ENCODE measurements at regions not wholly inside any gene's neighbourhood (a gene's known extent, or its start where the extent isn't known, plus 50 kb on each side); places are given as distances from the start of the nearest gene placed in this dataset.

DNA sequence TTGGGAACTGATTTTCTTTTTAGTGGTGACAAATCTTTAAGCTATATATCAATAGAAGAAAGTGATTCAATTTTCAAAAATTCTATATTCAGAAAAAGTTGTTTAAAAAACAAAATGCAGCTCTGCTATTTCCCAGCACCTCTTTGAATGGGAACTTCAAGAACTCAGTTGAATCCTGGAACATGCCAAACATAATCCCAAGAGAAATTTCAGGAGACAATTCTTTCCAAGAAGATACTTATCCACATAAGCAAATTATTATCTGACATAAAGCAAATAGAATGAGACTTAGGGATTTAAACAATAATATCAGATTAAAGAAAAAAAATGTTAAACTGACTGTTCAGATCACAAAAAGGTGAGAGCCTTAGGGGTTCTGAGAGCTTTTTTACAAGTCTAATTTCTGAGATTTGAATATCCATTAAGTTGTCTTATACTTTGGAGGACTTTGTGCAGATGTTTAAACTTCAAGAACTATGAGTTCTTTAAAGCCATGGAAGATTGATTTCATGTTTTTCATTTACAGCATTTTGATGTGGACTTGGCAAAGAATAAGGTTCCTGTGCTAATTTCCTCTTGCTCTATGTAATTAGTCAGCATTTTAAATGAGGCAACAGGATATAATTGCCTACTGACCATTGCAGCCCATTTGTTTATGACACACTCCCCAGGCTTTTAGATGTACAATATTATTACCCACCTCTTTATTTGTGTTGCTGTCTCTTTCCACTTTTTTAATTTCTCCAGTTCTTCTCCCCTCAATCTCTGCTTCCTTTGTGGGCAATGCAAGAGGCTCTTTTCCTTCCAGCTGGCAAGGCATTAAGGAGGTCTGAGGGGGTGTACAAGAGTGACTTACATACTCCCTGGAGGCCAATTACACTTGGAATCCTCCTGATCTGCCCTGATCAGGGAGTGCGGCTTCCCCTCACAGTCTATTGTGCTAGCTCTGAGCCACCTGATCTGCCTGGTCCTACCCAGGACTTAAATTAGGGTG, 419.1 kb downstream of the NR2F1-AS1 start:
- no peak for DNase-seq (ENCODE audit: low spot score)

DNA sequence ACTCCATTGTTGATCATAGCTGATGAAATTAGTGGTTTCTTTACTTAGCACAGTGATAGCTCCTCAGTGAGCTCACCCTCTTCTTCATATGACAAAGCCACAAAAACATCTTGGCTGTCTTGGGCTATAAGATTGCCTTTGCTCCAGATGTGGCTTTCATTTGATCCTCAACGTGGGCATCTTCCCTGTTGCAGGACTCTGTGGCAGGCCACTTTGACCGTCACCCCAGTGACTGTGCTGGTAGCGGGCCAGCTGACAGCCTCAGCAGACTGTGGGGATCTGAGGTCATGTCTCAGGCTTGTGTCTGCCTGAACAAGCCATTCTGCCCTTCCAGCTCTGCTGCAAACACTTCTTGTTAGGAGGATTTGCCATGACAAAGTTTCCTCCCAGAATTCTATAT, 422.2 kb downstream of the NR2F1-AS1 start:
- no peak for DNase-seq (ENCODE audit: low spot score)

DNA sequence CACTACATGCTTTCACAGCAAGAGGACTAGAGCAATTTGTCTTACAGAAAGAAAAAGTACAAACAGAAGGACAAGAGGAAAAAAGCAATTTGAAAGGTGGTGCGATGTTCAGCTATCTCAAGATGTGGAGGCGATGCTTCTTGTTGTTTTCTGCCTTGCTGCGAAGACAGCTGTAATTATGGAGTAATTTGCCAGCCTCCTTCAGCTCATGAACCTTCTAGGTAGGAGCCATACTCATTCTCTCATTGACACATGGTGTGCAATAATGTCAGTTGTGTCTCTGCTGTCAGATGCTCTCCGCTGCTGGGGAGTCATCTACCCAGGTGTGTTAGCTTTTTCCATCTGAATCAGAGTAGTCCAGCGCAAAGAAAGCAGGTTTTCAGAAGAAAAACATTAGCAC, 424.5 kb downstream of the NR2F1-AS1 start:
- DNase-seq (ENCODE audit: low spot score) = no peak

DNA sequence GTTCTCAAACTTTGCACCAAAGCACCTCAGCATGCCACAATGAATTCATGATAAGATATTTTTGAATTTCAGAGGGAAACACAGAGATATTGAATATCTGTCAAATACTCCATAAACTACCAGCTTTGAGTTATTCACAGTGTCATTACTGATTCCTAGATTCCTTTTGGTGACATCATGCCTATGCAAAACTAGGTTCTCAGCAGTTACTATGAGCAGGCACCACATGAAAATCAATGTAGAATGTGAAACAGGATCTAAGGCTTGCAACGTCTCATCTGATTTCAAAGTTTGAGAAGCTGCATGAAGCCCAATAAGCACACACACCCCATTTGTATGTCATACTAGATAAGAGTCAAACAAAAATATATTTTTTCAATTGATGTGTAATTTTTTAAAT, 426.5 kb downstream of the NR2F1-AS1 start:
- DNase-seq (ENCODE audit: low spot score) = no peak

DNA sequence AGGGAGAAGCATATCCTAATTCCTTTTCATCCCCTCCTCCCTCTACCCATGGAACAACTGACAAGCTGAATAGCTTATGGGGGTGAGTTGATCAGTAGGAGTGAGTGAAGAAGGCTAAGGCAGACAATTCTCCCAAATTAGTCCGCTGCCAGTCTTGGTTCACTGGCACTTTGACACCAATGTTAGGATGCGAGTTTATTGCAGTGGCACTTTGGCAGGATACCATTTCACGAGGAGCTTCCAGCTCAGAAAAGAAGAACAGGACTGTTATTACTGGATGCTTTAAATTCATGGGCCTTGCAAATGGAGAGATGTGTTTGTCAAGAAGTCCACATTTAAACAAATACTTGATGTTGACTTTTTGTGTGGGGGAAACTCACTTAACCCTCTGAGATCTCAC, 427.6 kb downstream of the NR2F1-AS1 start:
- no peak for DNase-seq (ENCODE audit: low spot score)

DNA sequence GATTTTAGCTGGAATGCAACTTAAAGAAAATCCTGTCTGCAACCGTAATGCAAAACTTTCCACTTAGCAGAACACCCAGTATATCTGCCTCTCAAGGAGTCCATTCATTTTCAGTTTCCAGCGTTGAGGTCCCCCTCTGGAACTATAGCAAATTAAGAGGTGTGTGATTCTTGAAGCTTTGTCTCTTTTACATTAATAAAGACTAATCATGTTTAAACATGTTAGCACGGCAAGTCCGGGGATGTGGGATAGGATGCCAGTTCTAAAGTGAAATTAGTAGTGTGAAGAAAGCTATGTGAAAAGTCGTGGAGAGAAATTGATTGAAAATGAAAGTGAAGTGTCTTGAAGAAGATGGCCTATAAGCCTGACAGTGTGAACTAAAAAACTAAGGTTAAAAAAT, 429.1 kb downstream of the NR2F1-AS1 start:
- no peak for DNase-seq (ENCODE audit: low spot score)

DNA sequence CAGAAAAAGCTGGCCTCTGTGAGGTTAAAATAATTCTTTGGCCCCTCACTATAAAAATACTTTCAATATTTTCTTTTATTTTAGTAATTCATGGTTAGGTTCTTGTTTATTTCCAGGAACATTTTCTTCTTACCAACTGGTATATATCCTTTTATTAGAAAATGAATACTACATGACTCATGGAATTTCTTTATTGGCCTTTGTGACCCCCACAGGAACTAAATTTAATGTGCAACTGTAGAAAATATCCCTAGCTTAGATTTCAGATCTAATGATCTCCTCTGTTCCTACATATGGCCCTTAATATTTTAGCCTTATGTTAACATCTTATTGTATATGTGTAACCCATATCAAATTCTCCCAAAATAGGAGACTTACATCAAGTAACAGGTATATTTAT, 429.9 kb downstream of the NR2F1-AS1 start:
- DNase-seq (ENCODE audit: low spot score) = no peak

DNA sequence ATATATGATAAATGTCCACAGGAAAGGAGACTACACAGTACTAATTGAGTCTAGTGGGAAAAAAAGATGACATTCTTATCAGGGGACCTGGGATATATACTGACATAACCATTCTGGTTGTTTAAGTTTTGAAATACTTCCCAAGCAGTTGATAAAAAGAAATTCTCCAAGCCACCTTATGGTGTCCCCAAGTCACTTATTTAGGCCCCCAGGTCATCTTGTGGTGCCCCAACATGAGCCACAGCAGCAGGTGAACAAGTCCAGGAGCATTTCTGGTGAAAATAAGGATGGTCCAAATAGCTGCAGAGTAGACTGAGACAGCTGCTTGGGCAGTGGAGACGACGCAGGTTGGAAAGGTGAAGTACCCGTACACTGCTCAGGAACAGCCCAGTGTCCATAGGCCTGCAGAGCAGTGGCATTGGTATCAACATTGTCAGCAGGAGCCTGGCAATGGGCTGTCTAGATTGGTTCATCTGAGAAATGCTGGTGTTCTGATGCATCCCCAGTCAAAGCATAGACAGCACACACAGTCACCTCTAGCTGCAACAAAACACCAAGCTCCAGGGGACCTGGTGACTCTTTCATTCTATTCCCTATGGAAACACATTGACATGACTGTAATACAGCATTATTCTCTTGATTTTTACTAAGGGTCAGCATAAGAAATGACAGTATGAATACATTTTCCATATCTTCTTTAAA, 430.6 kb downstream of the NR2F1-AS1 start:
- DNase-seq (ENCODE audit: low spot score) = no peak

DNA sequence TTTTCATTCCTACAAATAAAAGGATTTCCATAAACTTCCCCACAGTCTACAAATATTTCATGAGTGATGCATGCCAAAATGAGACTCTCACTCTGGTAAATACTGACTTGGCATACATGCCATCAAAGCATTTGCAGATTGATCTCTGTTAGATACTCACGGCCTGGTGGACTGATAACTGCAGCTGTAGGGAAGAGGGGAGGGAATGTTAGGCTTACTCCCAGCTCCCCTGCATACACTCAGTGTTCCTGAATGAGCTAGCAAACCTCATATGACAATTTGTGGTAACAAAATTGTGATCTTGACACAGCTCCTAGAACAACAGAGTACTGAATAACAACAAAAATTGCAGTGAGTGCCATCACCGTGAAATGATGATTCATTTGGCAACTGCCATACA, 435.3 kb downstream of the NR2F1-AS1 start:
- no peak for DNase-seq (ENCODE audit: low spot score)

DNA sequence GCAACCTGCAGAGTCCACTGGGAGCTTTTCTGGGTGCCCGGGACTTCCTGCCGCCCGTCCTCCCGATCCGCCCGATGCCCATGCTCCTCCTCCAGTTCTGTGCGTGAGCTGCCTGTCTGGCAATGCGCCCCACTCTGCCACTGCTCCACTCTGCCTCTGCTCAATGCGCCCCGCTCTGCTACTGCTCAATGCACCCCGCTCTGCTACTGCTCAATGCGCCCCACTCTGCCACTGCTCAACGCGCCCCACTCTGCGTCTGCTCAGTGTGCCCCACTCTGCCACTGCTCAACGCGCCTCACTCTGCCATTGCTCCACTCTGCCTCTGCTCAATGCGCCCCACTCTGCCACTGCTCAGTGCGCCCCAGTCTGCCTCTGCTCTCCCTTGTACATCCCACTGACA, 436.0 kb downstream of the NR2F1-AS1 start:
- DNase-seq (ENCODE audit: low spot score) = no peak

DNA sequence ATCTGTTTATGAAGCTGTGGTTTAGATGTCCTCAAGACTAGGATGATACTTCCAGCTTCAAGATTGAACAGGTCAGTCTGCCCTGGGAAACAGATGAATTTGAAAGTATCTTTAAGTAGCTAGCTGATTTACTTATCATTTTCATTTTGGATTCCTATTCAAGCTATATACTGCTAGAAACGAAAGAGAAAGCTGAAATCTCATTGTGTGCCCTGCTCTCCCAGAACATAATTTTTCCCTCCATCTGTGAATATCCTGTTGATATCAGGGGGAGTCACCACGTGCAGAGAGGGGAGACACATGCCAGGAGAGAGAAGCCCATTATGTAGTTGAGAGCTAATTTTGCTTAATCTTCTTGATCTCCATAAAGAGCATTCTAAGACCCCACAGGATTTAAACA, 439.1 kb downstream of the NR2F1-AS1 start:
- no peak for DNase-seq (ENCODE audit: low spot score)

DNA sequence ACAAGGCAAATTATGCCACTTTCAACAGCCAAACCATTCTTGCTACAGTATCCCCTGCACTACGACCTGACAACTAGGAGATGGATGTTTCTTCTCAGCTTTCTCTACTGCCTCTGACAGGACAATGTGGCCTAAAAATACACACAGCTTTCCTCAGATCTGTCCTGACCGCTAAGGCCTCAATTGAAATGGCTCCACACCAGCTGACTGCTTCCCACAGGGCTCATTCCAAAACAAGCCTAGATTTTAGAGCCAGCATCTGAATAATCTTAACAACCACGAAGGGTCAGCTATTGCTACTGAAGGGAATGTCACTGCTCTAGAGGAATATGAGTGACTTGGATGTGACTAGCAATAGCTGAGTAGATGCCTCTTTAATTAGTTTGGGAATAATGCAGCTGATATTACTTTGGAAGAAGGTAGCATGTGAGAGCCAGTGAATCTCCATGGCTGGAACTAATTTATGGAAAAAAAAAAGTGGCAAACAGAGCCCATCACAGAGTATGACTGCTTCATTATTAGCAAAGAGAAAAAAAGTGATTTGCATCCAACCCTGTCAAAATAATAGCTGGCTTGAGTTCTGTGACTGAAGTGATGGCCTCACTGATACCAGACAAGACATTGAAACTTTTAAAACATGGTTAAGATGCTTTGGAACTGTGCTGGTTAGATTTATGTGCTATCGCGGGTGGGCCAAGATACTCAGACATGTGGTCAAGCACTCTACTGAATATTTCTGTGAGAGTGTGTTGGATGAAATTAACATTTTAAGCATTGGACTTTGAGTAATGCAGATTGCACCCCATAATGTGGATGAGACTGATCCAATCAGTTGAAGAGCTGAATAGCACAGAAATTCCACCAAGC, 450.2 kb downstream of the NR2F1-AS1 start:
- DNase-seq (ENCODE audit: low spot score) = no peak

DNA sequence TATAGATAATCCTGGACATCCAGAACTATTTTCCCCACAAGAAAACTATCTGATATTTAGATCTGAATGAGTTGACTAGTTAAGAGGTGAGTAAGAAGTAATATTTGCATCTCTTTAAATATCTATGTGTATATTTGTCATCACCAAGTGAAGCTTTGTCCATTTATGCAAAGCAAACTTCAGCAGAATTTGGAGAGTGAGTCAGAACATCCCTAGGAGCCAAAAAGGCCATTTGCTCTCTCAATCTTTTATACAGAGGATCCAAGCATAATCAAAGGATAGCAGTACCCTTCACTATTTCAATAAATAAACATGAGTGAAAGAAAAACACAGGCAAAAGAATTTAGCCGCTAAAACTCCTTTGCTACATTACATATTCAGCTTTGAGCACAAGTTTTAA, 454.4 kb downstream of the NR2F1-AS1 start:
- DNase-seq (ENCODE audit: low spot score) = no peak

DNA sequence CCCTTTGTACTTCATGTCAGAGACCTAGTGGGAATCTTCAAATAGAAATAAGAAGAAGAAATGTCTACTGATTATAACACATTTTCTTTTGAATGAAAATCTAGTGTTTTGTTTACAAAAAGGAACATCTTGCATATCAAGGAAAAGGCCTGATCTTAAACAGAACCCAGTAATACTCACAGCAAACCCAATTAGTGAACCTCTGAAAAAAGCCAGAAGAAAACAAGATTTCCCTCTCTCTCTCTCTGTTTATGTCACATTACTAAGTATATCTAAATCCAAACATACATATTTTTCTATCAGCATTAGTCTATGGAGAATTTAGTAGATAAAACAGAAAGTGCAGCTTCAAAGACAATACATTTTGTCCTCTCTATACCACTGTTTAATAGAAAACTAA, 457.9 kb downstream of the NR2F1-AS1 start:
- DNase-seq (ENCODE audit: low spot score) = no peak

DNA sequence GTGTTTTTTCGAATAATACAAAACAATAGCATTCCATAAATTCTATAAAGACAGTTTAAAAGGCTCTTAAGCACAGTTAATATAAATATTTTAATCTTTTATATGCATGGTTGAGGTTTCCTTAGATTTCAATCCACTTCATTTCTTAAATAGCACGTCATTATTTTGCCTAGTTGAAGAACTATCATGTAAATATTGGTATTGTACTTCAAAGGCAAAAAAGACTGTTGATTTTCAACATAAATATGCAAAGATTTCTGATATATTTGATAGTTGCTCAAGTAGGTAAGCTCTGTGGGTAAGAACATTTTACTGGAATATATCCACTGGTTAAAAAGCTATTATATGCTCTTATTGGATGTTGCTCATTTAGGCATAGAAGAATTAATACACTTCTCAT, 458.6 kb downstream of the NR2F1-AS1 start:
- no peak for DNase-seq (ENCODE audit: low spot score)

DNA sequence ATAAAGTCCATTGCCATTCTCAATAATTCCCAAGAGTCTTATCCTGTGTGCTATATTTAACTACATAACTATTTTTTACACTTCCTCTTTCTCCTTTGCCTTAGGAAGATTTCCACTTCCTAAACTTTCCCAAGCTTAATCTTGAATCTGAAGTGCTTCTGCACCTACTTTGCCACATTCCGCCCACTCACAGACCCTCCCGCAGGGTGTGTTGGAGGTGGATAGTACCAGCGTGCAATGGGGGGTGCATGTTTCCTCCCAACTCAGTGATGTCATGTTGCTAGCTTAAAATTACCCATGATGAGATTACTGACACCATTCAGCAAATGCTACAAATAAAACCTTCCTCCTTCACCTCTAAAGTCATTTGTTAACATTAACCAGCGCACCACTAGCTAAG, 460.2 kb downstream of the NR2F1-AS1 start:
- DNase-seq (ENCODE audit: low spot score) = no peak

DNA sequence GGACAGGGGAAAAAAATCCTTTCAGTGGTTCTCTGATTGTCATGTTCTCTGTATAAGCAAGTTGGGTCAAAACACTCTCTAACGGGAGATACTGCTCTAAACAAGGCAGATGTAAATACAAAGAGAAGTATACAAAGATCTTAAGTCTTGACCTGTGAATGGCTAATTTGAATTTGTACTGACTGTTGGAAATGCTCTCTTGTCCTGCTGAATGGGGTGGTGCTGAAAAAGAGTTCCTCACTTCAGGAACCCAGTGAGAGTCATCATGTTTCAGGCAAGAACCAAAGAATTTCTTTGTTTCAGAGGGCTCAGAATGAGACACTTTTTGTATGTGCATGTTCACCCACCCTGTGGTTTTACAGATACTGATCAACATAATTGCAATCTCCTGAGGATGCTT, 461.0 kb downstream of the NR2F1-AS1 start:
- no peak for DNase-seq (ENCODE audit: low spot score)

DNA sequence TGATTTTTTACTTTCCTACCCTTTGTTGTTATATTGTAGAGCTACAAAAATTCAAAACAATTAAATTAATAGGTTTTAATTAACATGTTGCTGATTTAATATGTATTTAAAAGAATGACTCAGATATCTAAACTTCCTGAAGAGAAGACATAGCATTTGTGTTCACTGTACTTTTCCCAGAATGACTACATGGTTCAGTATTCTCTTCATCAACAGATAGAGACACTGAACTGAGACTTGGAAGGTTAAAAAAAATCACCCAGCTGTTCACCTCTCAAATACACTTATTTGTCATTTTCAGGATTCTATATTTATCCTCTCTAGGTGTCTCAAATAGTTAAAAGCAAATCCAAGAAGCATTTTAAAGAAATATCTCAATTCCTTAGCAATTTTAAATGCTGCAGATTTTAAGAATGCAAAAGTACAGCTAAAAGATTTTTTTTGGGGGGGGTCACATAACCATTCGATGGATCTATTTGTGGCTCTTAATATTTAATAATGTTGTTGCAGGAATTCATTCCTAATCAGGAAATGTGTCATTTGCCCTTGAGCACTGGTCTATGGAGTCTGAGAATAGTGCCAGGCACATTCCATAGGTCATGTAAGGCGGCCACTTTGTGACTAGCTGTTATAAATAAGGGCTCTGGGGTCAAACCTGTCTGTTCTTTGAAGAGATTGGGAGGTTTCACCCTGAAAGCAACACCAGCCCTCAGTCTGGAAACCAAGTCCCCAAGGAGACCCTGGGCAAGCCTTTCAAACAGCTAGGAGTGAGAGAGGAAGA, 463.1 kb downstream of the NR2F1-AS1 start:
- no peak for DNase-seq (ENCODE audit: low spot score)

DNA sequence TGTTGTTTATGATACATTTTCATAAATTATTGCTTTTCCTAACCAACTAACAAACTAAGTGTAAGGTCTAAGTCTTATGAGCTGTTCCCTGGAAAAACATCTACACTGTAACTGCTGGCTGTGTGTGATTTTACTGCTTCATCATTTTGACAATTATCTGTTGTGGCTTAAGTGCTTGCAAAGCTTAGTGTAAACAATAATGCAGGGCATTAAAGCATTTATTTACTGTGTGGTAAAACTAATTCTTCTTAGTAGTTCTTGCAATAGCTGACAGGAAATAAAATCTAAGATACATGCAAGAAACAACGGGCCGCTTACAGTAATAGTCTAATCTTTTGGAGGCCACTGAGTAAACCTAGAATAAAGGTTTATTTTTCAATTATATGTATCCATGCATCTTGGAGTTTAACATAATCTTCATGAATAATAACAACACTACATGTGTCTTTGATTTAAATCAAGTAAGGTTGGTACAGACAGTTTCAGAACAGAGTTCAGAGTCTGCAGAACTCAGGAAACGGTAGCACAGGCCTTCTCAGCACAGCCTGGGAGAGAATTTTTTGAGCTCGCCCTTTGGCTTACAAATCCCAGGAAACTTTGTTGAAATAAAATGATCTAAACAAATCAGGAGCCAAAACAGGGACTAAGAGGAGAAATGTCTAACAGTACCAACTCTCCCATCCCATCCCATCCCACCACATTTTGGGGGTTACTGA, 473.1 kb downstream of the NR2F1-AS1 start:
- DNase-seq (ENCODE audit: low spot score) = no peak

DNA sequence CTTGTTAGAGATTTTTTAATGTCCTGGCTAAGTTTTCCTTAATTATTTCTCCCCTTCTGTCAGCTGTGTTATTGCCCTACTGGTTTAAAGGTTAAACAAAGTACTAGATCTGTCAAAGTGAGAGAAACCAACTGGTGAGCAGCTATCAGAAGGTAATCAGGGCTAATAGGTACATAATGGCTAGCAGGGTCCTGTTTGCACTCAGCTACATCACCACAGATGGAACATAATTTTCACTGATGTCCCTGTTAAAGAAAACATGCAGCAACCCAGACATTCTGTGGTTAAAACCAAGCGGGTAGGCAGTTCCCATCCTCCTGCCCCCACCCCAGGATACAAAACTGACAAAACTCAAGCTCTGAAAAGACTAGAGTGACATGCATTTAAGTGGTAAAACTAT, 473.9 kb downstream of the NR2F1-AS1 start:
- DNase-seq (ENCODE audit: low spot score) = no peak

DNA sequence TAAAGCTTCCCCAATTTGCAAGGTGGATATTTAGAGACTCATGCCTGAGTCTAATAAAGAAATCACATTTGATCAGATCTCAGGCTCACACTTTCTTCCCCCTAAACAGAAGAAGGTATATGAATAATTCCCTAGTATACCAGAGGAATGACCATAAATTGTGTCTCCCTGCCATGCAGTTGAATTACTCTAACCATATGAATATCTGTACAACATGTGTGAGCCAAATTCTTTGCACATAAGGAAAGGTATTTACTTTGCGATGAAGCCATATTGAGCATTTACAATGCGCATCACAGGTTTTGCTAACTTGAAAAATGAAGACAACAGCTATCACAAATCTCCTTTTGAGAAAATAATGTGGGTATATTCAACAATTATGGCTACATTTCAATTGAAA, 479.4 kb downstream of the NR2F1-AS1 start:
- no peak for DNase-seq (ENCODE audit: low spot score)
